Keratinocyte (primary cell): ENCODE measurements at regions not wholly inside any gene's neighbourhood (a gene's known extent, or its start where the extent isn't known, plus 50 kb on each side); places are given as distances from the start of the nearest gene placed in this dataset.

ENCODE experiments used
- DNase-seq: peaks from one replicate; pipeline ENCODE4 v3.0.0-alpha.2; 2011; ENCODE audit warnings: low read depth, missing footprints, low spot score
- FAIRE-seq: peaks from 2 replicates; lab custom pipeline; 2011; peaks lifted over from hg19 to GRCh38; lab: Jason Lieb, UNC
- H2AFZ ChIP-seq: 2 replicates; pipeline ENCODE4 v1.6.0; 2012; ENCODE audit warnings: low read length, control low read depth, inconsistent platforms; ENCODE audit not compliant: control insufficient read depth
- H3K27ac ChIP-seq: 2 replicates; pipeline ENCODE4 v1.5.1; 2011; ENCODE audit warnings: low read length; ENCODE audit not compliant: control insufficient read depth, insufficient read depth
- H3K27me3 ChIP-seq: 3 replicates; pipeline ENCODE4 v1.6.0; 2011; ENCODE audit warnings: low read length; ENCODE audit not compliant: control insufficient read depth, insufficient read depth; ENCODE audit errors: extremely low read depth
- H3K36me3 ChIP-seq, 2 experiments: 2 replicates in 1 of 2; 3 replicates in 1 of 2; pipeline ENCODE4 v1.5.1; 2011; ENCODE audit warnings: low read length in 2 of 2, mild to moderate bottlenecking in 1 of 2; ENCODE audit not compliant: control insufficient read depth in 2 of 2, insufficient read depth in 2 of 2; ENCODE audit errors: extremely low read depth in 1 of 2
- H3K4me1 ChIP-seq: 3 replicates; pipeline ENCODE4 v1.5.1; 2011; ENCODE audit warnings: low read length; ENCODE audit not compliant: control insufficient read depth, insufficient read depth; ENCODE audit errors: extremely low read depth
- H3K4me2 ChIP-seq: 3 replicates; pipeline ENCODE4 v1.6.0; 2011; ENCODE audit warnings: low read depth, low read length; ENCODE audit not compliant: control insufficient read depth, insufficient read depth; ENCODE audit errors: extremely low read depth
- H3K4me3 ChIP-seq, 3 experiments: fragments of 200-600 bp in 1 of 3; sonication (generic) in 1 of 3; 2 replicates in 2 of 3; 3 replicates in 1 of 3; pipeline ENCODE4 v1.5.1; 2011 to 2016; ENCODE audit warnings: low read length in 3 of 3, mild to moderate bottlenecking in 3 of 3, control low read depth in 2 of 3, inconsistent platforms in 1 of 3, low read depth in 1 of 3, mixed read lengths in 1 of 3, mixed run types in 1 of 3, moderate library complexity in 1 of 3; ENCODE audit not compliant: control insufficient read depth in 2 of 3, insufficient read depth in 2 of 3; ENCODE audit errors: extremely low read depth in 1 of 3
- H3K79me2 ChIP-seq: 2 replicates; pipeline ENCODE4 v1.6.0; 2012; ENCODE audit warnings: low read length; ENCODE audit not compliant: control insufficient read depth, insufficient read depth
- H3K9ac ChIP-seq: 3 replicates; pipeline ENCODE4 v1.6.0; 2011; ENCODE audit warnings: low read length; ENCODE audit not compliant: control insufficient read depth, insufficient read depth; ENCODE audit errors: extremely low read depth
- H3K9me1 ChIP-seq: 3 replicates; pipeline ENCODE4 v1.6.0; 2011; ENCODE audit warnings: low read length; ENCODE audit not compliant: control insufficient read depth, insufficient read depth; ENCODE audit errors: extremely low read depth
- H3K9me3 ChIP-seq: 2 replicates; pipeline ENCODE4 v1.5.1; 2012; ENCODE audit warnings: low read depth, low read length; ENCODE audit not compliant: control insufficient read depth
- H4K20me1 ChIP-seq: 3 replicates; pipeline ENCODE4 v1.6.0; 2011; ENCODE audit warnings: low read length; ENCODE audit not compliant: control insufficient read depth, insufficient read depth; ENCODE audit errors: extremely low read depth
- CTCF ChIP-seq, 3 experiments: IDR thresholded peaks in 1 of 3; conservative IDR thresholded peaks in 1 of 3; optimal IDR thresholded peaks in 1 of 3; 2 replicates in 2 of 3; 3 replicates in 1 of 3; pipeline versions ENCODE3 to v1.5.1; 2011; ENCODE audit warnings: low read length in 3 of 3, mild to moderate bottlenecking in 3 of 3, moderate library complexity in 2 of 3, control low read depth in 1 of 3, inconsistent platforms in 1 of 3; ENCODE audit not compliant: insufficient read depth in 2 of 3; ENCODE audit errors: extremely low read depth in 1 of 3
- EZH2 ChIP-seq: IDR thresholded peaks from one replicate; pipeline ENCODE4 v1.6.1; 2012; ENCODE audit warnings: inconsistent platforms, mild to moderate bottlenecking, low read length, moderate library complexity
- dilution Hi-C: fragments of 300-500 bp; cut with MboI; formaldehyde crosslinking; loops from one replicate; pipeline ENCODE4 v1.7.0; 2020; ENCODE audit warnings: low sequenced_read_pairs; ENCODE audit not compliant: extremely low pct_ligation_motif_present

DNA sequence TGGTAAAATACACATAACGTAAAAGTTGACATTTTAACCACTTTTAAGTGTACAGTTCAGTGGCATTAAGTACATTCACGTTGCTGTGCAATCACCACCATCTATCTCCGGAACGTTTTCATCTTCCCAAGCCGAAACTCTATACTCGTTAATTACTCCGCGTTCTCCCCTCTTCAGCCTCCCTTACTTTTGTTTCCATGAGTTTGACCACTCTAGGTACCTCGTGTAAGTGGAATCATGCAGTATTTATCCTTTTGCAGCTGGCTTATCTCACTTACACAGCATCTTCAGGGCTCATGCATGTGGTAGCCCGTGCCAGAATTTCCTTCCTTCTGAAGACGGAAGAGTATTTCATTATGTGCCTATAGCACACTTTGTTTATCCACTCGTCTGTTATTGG lies 225.2 kb downstream of the SLC4A3 start:
- TF ChIP-seq CTCF (optimal IDR thresholded peaks at IDR 0.05 in 1 of 3, IDR thresholded peaks at IDR 0.05 in 1 of 3, conservative IDR thresholded peaks at IDR 0.05 in 1 of 3; ENCODE audit: extremely low read depth in 1 of 3, insufficient read depth in 2 of 3, low read length in 3 of 3): no peak
- TF ChIP-seq EZH2: no peak
- no peak overlapping the region for H3K4me3 ChIP-seq
- no peak for DNase-seq
- H3K36me3 ChIP-seq: no peaks in the 10 kb centered on the region
- H3K9ac ChIP-seq: no peak overlapping the region
- H4K20me1 ChIP-seq: no peaks in the 10 kb centered on the region
- no peak overlapping the region for H2AFZ ChIP-seq
- dilution Hi-C loops: no loop called here
- H3K27ac ChIP-seq: no peak overlapping the region
- H3K4me2 ChIP-seq: no peak overlapping the region
- no peaks in the 10 kb centered on the region for H3K79me2 ChIP-seq
- peaks cover 5% of the 10 kb centered on the region for H3K4me1 ChIP-seq
- H3K27me3 ChIP-seq: peaks cover 28% of the 10 kb centered on the region
- no peaks in the 10 kb centered on the region for H3K9me3 ChIP-seq
- H3K9me1 ChIP-seq: no peaks in the 10 kb centered on the region
- no peak for FAIRE-seq

- Histone ChIP-seq H3K9me3 (no peaks in the 10 kb centered on the region), H3K27ac (no peak overlapping the region), H3K9ac (no peak overlapping the region), H3K36me3 (no peaks in the 10 kb centered on the region), H2AFZ (no peak overlapping the region), H3K9me1 (no peaks in the 10 kb centered on the region), H3K4me2 (no peak overlapping the region), H3K4me1 (peaks cover 5% of the 10 kb centered on the region), H3K4me3 (no peak overlapping the region), H4K20me1 (no peaks in the 10 kb centered on the region), H3K27me3 (peaks cover 30% of the 10 kb centered on the region), H3K79me2 (no peaks in the 10 kb centered on the region)
- DNase-seq: no peak
- dilution Hi-C loops: no loop called here
- no peak for TF ChIP-seq CTCF (optimal IDR thresholded peaks at IDR 0.05 in 1 of 3, IDR thresholded peaks at IDR 0.05 in 1 of 3, conservative IDR thresholded peaks at IDR 0.05 in 1 of 3; ENCODE audit: extremely low read depth in 1 of 3, insufficient read depth in 2 of 3, low read length in 3 of 3)
- no peak for TF ChIP-seq EZH2
- FAIRE-seq: no peak
Measured at GRCh38 chr2:219856602-219857001, 229.2 kb downstream of the SLC4A3 start.
